GM18861 (cell line): ENCODE measurements at regions not wholly inside any gene's neighbourhood (a gene's known extent, or its start where the extent isn't known, plus 50 kb on each side); places are given as distances from the start of the nearest gene placed in this dataset.
"Not testable (repeated sequence)": the region's sequence is repeated elsewhere in the genome, so short reads cannot be mapped to it uniquely, and the experiment has no call there.

Source experiments
- ATAC-seq: cut with Tn5 transposase; IDR thresholded peaks from one replicate; pipeline ENCODE4 v1.9.1; 2021; ENCODE audit not compliant: unreplicated experiment

DNA sequence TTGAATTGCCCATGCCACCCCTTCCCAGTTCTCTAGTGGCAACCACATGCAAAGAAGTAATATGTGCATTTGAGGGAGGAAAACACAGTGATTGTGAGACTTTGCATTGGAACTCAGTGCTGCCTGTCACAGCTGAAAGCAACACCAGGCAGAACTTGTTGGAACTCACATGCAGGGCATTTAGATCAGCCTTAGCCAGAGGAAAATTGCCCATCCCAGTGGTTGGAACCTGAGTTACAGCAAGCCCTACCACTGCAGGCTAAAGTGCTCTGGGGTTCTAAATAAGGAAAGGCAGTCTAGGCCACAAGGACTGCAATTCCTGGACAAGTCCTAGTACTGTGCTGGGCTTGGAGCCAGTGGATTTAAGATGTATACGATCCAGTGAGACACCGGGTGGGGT, 245.3 kb upstream of the UFL1 start:
- no peak for ATAC-seq

DNA sequence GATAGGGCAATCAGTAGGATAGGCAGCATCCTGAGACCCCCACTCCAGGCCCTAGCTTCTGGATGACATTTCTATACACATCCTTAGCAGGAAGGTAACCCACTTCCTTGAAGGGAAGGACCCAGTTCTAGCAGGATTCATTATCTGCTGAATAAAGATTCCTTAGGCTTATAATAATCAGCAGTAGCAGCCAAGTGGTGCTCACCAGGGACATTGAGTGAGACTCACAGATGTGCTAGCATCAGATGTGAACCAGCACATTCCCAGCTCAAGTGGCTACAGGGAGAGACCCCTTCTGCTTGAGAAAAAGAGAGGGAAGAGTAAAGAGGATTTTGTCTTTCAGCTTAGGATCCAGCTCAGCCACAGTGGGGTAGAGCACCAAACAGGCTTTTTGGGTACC, 244.8 kb upstream of the UFL1 start:
- no peak for ATAC-seq

DNA sequence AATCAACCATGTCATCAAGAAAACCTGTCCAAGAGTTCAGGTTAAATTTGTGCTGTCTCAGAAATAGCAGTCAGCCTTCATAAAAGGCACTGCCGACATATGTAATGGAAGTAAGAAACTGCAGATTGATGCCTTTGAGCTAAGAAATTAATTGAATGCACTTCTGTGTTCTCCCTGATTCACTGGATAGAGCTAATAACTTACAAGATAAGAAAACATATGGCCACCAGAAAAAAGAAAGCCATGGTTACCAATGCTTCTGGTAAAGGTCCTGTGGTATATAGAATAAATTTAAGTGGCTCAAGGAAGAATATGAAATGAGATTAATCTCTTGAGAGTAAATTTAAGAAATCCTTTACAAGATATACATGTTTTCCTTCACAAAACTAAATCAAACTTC, 242.5 kb upstream of the UFL1 start:
- no peak for ATAC-seq

DNA sequence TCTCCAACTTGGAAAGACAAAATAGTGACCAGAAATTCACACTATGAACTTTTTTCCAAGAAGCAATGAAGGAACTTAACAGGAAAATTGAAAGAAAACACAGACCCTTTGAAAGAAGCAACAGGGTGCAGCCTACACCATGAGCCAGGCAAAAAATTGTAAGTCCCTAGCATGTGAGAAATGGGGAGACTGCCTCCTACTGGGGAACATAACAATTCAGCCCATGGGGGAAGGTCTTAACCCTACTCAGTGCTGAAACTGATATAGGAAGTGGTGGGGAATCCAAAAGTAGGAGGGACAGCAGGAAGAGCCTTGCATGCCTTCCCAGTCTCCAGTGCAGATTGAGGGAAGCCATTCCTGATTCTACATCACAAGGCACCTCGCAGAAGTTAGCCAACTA, 235.1 kb upstream of the UFL1 start:
- ATAC-seq = no peak

DNA sequence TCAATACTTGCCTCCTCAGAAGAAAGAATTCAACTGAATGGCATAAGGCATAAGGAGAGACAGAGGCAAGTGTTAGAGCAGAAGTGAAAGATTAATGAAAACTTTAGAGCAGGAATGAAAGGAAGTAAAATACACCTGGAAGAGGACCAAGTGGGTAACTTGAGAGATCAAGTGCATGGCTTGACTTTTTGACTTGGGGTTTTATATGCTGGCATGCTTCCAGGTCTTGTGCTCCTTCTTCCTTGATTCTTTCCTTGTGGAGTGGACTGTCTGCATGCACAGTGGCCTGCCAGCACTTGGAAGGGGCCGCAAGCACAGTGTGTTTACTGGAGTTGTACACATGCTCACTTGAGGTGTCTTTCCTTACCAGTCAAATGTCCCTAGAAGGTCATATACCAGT, 222.1 kb upstream of the UFL1 start:
- ATAC-seq = no peak

DNA sequence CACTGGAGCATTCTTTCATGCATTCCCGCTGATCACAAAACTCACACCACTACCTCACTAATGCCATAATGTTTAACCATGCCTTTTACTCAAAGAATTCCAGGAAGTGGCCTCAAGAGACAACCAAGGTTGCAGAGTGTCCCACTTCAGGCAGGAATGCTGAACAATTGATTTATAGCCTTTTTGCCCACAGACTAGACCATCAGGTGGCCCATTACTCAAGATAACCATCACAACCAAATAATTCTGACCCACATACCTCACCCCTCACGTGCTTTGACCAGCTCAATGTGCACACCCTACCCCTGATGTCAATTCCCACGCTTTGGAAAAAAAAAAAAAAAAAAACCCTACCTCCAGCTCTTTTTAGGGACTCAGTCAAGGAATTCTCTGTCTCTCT, 220.6 kb upstream of the UFL1 start:
- ATAC-seq = no peak

DNA sequence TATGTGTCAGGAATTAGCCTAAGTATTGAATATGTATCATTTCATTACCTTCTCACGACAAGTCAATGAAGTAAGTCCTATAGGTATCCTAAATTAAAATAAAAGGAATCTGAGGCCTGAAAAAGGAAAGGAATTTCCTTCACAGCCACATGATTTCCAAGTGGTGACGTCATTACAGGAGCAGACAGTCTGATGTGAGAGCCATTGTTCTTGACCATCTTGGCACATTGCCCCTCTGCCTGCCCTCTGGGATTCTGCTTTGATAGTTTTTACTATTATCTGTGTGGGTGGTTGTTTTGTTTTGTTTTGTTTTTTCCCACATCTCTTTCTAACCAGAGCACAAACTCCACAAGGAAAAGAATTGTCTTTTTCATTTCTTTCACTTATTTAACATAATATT, 219.8 kb upstream of the UFL1 start:
- ATAC-seq = no peak

DNA sequence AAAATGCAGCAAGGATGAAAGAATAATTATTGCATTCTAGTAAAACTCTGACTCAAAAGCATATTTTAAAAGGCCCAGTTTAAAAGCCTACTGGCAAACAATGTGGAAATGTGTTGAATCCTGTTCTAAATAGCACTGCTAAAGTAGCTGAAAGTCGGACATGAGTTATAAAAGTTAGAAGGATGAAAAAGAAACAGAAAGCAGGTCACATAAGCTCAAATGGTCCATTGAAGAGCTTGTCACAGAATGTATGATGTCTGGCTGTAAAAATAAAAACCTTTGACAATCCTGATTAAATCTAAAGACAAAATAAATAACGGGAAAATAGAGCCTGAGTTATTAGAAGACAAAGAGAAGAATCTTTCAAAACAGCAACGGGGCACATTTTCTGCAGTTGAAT, 218.6 kb upstream of the UFL1 start:
- no peak for ATAC-seq

DNA sequence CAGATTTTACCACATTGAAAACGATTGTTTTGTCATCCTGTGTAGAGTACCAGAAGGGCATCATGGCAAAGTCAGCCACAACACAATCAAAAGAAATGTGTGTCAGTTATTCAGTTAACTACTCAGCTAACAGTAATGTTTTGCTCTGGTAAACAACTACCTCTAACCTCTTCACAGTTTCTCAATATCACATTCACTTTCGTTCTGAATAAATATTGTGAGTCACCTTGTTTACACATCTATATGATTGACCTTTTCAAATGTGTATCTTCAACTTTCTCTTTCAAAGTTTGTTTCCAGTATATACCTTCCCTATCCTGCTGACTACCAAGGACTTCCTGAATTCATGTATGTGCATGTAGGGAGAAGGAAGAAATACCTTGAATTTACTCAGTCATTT, 216.6 kb upstream of the UFL1 start:
- ATAC-seq = peak; percentile 100

DNA sequence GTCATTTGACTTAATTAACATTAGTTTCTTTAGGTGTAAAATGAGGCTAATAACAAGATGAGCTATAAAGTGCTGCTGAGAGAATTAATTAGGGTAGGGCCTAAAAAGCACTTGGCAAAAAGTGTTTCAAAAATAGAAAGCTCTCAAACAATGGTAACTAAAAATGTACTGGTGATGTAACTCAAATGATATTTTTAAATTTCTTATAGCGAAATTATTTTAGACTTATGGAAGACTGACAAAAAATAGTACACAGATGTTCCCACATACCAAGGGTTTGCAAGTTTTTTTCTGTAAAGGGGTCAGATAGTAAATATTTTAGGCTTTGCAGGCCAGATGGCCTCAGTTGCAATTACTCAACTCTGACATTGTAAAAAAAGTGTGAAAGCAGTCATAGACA, 190.7 kb upstream of the UFL1 start:
- no peak for ATAC-seq

DNA sequence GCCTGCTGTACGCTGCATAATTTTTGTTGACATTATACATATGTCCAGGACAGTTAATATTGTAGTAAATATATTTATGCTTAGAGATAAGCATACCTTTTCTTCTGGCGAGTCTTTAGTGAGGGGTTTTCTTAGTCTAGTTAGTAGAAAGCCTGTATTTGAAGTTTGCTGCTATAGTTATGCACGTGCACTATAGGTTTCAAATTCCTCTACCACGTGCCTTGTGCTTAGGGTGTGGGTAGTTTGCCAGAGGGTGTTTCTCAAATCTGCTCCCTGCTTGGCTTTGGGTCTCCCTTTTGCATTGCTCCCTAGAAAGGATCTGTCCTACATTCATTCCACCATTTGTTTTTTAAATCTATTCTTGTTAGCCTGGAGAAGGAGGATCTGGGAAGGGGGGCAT, 181.4 kb upstream of the UFL1 start:
- no peak for ATAC-seq

DNA sequence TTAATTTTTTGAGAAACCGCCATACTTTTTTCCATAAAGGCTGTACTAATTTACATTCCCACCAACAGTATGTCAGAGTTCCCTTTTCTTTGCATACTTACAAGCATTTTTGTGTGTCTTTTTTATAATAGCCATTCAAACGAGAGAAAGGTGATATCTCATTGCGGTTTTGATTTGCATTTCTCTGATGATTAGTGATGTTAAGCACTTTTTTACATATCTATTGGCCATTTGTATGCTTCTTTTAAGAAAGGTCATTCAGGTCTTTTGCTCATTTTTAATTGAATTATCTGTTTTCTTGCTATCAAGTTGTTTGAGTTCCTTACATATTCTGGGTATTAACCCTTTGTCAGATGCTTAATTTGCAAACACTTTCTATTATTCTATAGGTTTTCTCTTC, 176.1 kb upstream of the UFL1 start:
- ATAC-seq = no peak

DNA sequence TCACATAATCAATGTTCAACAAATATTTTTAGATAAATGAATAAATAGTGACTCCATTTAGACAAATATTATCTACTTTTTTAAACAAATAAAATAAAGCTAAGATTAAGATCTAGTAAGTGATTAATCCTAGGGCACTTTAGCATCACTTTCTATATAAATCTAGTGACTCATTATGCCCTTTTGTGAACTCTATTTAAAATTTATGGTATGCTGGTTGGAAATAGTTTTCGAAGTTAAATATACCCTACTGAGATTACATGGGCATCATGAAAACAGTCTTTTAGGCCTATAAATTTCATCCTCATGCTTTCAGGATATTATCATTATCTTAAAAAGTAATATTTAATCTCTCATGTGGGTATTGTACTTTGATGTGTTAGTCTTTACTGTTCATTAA, 140.4 kb upstream of the UFL1 start:
- ATAC-seq = no peak

DNA sequence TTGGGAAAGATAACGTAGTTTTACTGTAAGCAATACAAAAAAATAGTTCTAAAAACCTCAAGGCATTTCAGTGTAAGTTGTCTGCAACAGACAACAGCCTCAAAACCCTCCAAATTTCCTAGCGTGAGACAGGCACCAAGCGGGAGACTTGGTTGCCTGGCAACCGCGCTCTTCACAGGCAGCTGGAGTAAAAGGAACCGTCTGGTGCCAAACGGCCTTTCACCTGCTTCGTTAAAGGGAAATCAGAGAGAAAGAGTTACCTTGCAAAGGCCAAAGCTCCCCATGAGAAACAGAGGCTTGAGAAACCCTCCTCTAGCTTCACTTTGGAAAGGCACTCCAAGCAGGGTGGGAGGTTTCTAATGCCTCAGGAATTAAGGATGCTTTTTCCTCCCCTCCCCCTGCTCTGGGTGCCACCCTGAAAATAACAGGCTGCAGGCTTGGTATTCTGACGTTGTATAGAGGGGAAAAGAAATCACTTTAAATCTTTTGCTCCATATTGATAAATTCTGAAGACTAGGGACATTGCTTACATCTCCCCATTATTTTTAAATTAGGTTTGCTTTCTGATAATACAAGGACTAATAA, 129.7 kb upstream of the UFL1 start:
- ATAC-seq = peak; percentile 40

DNA sequence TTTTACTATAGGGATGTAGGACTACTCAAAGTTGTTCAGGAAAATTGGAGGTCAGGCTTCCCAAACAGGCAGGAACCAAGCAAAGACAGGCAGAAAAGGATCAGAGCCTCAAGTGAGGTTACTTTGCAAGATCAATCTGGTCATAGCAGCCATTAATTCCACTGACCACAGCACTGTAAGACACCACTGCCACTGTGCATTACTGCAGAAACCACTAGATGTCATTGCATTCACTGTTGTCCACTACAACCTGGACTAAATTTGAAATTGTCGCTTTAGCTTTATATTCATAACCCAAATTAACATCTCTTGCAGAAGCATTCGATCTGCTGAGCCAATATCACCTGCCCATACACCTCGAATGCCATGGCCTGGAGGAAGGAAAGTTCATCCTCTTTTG, 126.9 kb upstream of the UFL1 start:
- peak; percentile 51 for ATAC-seq

DNA sequence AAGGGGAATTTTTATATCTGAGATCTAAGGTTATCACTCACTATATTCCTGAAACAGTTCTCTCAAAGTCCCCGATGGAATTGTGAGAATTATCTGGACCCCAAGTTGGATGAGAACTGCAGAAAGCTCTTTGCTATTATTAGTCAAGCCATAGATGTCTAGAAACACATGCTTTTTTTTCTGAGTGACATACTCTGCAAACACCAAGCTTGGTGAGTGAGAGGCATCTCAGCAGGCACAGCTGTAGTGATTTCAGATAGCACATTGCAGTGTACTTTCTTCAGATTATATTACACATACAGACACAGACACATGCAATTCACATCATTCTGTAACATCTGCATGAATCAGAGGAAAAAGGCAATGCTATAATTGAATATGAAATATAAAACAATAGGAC, 111.1 kb upstream of the UFL1 start:
- ATAC-seq = no peak

DNA sequence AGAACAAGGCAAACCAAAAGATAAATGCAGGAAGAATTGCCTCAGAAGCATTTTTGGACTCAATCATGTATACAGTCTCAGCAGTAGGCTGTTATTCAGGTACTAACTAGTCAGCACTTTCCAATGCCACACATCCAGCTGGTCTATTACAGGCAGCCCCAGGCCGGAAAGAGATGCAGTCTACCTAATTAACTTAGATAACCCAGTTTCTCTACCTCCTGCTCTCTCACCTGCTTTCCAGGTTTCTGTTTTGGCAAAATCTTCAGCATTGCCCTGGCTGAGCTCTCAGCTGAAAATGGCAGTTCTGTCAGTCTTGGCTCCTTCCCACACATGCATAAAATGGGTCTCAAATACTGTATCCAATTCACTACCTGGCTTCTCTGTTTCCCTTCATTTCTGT, 101.3 kb upstream of the UFL1 start:
- no peak for ATAC-seq

DNA sequence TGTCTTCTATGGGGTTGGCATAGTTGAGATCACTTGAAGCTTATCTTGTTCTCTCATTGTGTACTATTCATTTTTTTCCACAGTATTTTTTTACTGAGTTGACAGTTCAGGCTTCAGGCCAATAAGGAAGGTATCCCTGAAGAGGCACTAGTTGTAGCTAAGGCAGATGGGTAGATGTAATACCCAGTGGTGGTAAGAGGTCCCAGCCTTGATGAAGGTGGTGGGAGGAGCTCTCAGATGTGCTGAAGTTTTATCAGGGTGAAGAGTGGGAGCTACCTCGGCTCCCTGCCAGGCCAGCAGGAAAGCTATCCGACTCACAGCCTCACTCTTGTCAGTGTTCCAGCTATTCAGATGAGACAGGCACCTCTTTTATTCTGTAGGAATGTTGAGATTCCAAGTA, 87.7 kb upstream of the UFL1 start:
- no peak for ATAC-seq

DNA sequence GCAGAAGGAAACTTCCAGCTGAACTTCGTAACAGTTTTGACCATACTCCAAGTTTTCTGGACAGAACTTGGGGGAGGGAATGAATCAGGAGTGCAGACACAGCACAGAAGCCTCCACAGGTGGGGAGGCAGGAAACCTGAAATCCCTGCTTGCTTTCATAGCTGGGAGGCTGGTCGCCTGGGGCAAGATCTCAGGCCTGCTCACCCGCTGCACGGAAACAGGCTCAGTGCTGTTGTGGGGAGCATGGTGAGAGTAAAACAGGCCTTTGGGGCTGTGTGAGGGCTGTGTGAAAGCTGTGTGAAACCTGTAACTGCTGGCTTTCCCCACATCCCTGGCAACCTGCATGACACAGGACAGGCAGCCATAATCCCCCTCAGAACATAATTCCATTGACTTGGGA, 85.2 kb upstream of the UFL1 start:
- no peak for ATAC-seq

DNA sequence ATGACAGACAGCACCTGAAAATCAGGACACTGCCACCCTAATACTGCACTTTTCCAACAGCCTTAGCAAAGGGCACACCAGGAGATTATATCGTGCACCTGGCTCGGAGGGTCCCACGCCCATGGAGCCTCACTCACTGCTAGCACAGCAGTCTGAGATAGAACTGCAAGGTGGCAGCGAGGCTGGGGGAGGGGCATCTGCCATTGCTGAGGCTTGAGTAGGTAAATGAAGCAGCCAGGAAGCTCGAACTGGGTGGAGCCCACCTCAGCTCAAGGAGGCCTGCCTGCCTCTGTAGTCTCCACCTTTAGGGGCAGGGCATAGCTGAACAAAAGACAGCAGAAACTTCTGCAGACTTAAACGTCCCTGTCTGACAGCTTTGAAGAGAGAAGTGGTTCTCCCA, 84.4 kb upstream of the UFL1 start:
- ATAC-seq = not testable (repeated sequence)

DNA sequence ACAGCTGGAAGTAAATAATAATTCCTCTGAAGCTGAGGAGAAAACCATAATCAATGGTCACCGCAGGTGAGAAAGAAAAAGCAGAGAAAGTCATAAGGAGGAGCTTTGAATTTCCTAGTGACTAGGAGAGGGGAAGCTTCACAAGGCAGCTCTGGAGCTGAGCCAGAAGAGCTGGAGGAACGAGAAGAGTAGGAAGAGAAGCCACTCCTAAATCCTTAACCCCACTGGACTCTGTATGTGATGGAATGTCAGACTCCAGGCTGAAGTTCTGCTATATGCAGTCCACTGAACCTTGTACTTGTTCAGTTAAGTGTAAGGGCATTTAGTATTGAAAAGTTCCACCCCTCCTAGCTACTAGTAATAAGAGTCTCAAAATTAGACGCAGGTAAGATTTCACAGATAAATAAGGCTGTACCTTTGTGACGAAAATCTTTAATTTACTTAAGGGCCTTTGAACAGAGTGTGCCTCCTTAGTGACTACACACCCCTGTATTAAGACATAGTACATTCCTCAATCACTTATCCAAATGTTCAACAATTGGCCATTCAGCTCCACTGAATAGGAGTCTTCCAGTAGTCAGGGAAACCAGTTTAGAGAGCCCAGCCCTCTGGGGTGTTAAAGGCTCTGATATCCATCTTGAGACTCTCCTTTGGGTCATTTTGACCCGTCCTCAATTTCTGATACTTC, 71.4 kb upstream of the UFL1 start:
- ATAC-seq = no peak

DNA sequence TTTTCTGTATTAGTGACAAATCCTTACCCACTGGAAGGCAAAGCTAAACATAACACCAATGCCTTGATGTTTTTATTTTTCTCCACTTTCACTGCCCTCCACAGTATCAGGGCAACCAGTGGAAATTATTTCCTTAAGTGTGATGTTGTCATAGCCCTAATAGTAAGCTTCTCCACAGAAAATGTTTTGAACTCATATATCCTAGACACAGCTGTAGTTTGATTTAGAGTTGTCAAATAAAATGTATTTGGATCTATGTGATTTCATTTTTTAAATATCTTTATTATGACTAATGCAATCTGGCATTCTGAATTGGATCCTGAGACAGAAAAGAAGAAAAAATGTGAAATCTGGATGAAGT, 70.9 kb upstream of the UFL1 start:
- ATAC-seq = no peak

DNA sequence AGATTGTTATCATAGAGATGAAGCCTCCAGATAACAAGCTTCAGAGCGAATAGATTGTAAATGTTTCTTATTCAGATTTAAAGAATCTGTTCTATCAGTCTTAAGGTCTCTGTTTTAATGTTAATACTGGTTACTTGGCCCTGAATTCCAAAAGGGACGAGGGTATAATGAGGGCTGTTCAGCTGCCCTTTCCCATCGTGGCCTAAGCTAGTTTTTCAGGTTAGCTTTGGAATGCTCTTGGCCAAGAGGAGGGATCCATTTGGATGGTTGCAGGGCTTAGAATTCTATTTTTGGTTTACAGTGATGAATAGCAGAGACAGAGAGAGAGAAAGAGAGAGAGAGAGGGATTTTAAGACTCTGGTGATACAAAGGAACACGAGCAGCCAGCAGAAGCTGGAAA, 62.8 kb upstream of the UFL1 start:
- no peak for ATAC-seq
